ENCODE measurements at regions not wholly inside any gene's neighbourhood (a gene's known extent, or its start where the extent isn't known, plus 50 kb on each side); places are given as distances from the start of the nearest gene placed in this dataset.

- no peak for TF ChIP-seq CTCF (IDR thresholded peaks at IDR 0.05)
- TF ChIP-seq POLR2AphosphoS5 (IDR thresholded peaks at IDR 0.05; ENCODE audit: insufficient read depth in 1 of 2, low read depth in 1 of 2) = no peak
- no peak for TF ChIP-seq POLR2A (IDR thresholded peaks at IDR 0.05)
These were observed 128.9 kb downstream of the AQP9 start for GRCh38 chr15:58267051-58267450.
